Mammary epithelial cell (primary cell): ENCODE measurements at regions not wholly inside any gene's neighbourhood (a gene's known extent, or its start where the extent isn't known, plus 50 kb on each side); places are given as distances from the start of the nearest gene placed in this dataset.
"Not testable (repeated sequence)": the region's sequence is repeated elsewhere in the genome, so short reads cannot be mapped to it uniquely, and the experiment has no call there.

ENCODE experiments used
- CTCF ChIP-seq, 2 donors: IDR thresholded peaks in 1 of 2; conservative IDR thresholded peaks in 1 of 2; 2 replicates each; pipeline ENCODE4 v1.5.1; 2011 to 2012; ENCODE audit warnings: inconsistent platforms in 2 of 2, low read length in 2 of 2, mild to moderate bottlenecking in 2 of 2, control low read depth in 1 of 2, low read depth in 1 of 2; ENCODE audit not compliant: insufficient read depth in 1 of 2; ENCODE audit errors: extremely low read depth in 1 of 2
- EZH2 ChIP-seq: IDR thresholded peaks from 2 replicates; pipeline ENCODE4 v1.6.1; 2012; ENCODE audit warnings: low read length, inconsistent platforms, borderline replicate concordance

- not testable (repeated sequence) for TF ChIP-seq CTCF (conservative IDR thresholded peaks at IDR 0.05 in 1 of 2, IDR thresholded peaks at IDR 0.05 in 1 of 2; ENCODE audit: extremely low read depth in 1 of 2, insufficient read depth in 1 of 2, low read depth in 1 of 2, low read length in 2 of 2); EZH2
Measured at GRCh38 chr12:84154991-84155930, 757.3 kb downstream of the SLC6A15 start.
